Prostate gland (tissue), 2 donors: ENCODE measurements at regions not wholly inside any gene's neighbourhood (a gene's known extent, or its start where the extent isn't known, plus 50 kb on each side); places are given as distances from the start of the nearest gene placed in this dataset.

Experiments
- small RNA-seq, 2 donors: library from RNA; depleted of rRNA; stranded (forward); fragments of <200 nt; gene quantifications; one replicate each; pipeline ENCODE3, GENCODE V24; 2016

Small RNAs in the stretch of these regions (small RNA-seq; reads per million reads assigned to genes)
- 0 reads per million in 2 donors for gene DYNLL1P6
